IPS-18a (cell line): ENCODE measurements at regions not wholly inside any gene's neighbourhood (a gene's known extent, or its start where the extent isn't known, plus 50 kb on each side); places are given as distances from the start of the nearest gene placed in this dataset.

Experiments
- H3K27ac ChIP-seq: one replicate; pipeline ENCODE4 v1.5.1; 2013; ENCODE audit warnings: low read length
- H3K27me3 ChIP-seq: one replicate; pipeline ENCODE4 v1.6.1; 2013; ENCODE audit warnings: mild to moderate bottlenecking, low read length; ENCODE audit not compliant: control insufficient read depth, insufficient read depth
- H3K36me3 ChIP-seq: one replicate; pipeline ENCODE4 v1.6.1; 2013; ENCODE audit warnings: low read depth, low read length; ENCODE audit not compliant: control insufficient read depth
- H3K4me1 ChIP-seq: one replicate; pipeline ENCODE4 v1.6.1; 2013; ENCODE audit warnings: low read depth, low read length; ENCODE audit not compliant: control insufficient read depth
- H3K4me3 ChIP-seq: one replicate; pipeline ENCODE4 v1.5.1; 2013; ENCODE audit warnings: low read length
- H3K9ac ChIP-seq: one replicate; pipeline ENCODE4 v1.6.1; 2013; ENCODE audit warnings: mild to moderate bottlenecking, low read length, moderate library complexity
- H3K9me3 ChIP-seq: one replicate; pipeline ENCODE4 v1.6.1; 2013; ENCODE audit warnings: low read depth, low read length; ENCODE audit not compliant: control insufficient read depth

GRCh38 chr15:25059698-25060471 is 105.1 kb downstream of the SNRPN start:
- H3K27ac ChIP-seq: no peak overlapping the region
- peaks cover 78% of the 10 kb centered on the region for H3K9me3 ChIP-seq
- H3K27me3 ChIP-seq: no peaks in the 10 kb centered on the region
- H3K4me3 ChIP-seq: no peak overlapping the region
- peaks cover 100% of the 10 kb centered on the region for H3K36me3 ChIP-seq
- no peak overlapping the region for H3K9ac ChIP-seq
- H3K4me1 ChIP-seq: no peaks in the 10 kb centered on the region

GRCh38 chr15:25060472-25060803 is 105.7 kb downstream of the SNRPN start:
- no peak overlapping the region for H3K27ac ChIP-seq
- H3K9me3 ChIP-seq: peaks cover 73% of the 10 kb centered on the region
- no peak overlapping the region for H3K9ac ChIP-seq
- H3K4me1 ChIP-seq: no peaks in the 10 kb centered on the region
- H3K4me3 ChIP-seq: no peak overlapping the region
- H3K36me3 ChIP-seq: peaks cover 100% of the 10 kb centered on the region
- H3K27me3 ChIP-seq: no peaks in the 10 kb centered on the region

- no peak overlapping the region for H3K4me3 ChIP-seq
- H3K27me3 ChIP-seq: no peaks in the 10 kb centered on the region
- H3K9me3 ChIP-seq: peaks cover 67% of the 10 kb centered on the region
- no peak overlapping the region for H3K9ac ChIP-seq
- no peaks in the 10 kb centered on the region for H3K4me1 ChIP-seq
- H3K27ac ChIP-seq: no peak overlapping the region
- H3K36me3 ChIP-seq: peaks cover 100% of the 10 kb centered on the region
These were observed 106.3 kb downstream of the SNRPN start for GRCh38 chr15:25060996-25061620.

GRCh38 chr15:25061808-25062550 is 107.2 kb downstream of the SNRPN start:
- Histone ChIP-seq H3K9me3 (peaks cover 73% of the 10 kb centered on the region), H3K9ac (no peak overlapping the region), H3K27ac (no peak overlapping the region), H3K36me3 (peaks cover 100% of the 10 kb centered on the region), H3K4me3 (no peak overlapping the region), H3K4me1 (no peaks in the 10 kb centered on the region), H3K27me3 (no peaks in the 10 kb centered on the region)

- H3K36me3 ChIP-seq: peaks cover 100% of the 10 kb centered on the region
- no peaks in the 10 kb centered on the region for H3K27me3 ChIP-seq
- no peak overlapping the region for H3K9ac ChIP-seq
- no peak overlapping the region for H3K27ac ChIP-seq
- H3K4me1 ChIP-seq: no peaks in the 10 kb centered on the region
- H3K4me3 ChIP-seq: no peak overlapping the region
- peaks cover 81% of the 10 kb centered on the region for H3K9me3 ChIP-seq
These were observed 108.0 kb downstream of the SNRPN start for GRCh38 chr15:25062551-25063430.

GRCh38 chr15:25065286-25065685 is 110.5 kb downstream of the SNRPN start:
- no peak overlapping the region for H3K27ac ChIP-seq
- no peaks in the 10 kb centered on the region for H3K4me1 ChIP-seq
- no peak overlapping the region for H3K9ac ChIP-seq
- H3K36me3 ChIP-seq: peaks cover 100% of the 10 kb centered on the region
- H3K9me3 ChIP-seq: peaks cover 86% of the 10 kb centered on the region
- H3K27me3 ChIP-seq: no peaks in the 10 kb centered on the region
- H3K4me3 ChIP-seq: no peak overlapping the region

GRCh38 chr15:25065876-25066275 is 111.1 kb downstream of the SNRPN start:
- no peaks in the 10 kb centered on the region for H3K27me3 ChIP-seq
- no peaks in the 10 kb centered on the region for H3K4me1 ChIP-seq
- H3K9ac ChIP-seq: no peak overlapping the region
- H3K4me3 ChIP-seq: no peak overlapping the region
- no peak overlapping the region for H3K27ac ChIP-seq
- peaks cover 86% of the 10 kb centered on the region for H3K9me3 ChIP-seq
- peaks cover 100% of the 10 kb centered on the region for H3K36me3 ChIP-seq

GRCh38 chr15:25066708-25067107 is 111.9 kb downstream of the SNRPN start:
- H3K27me3 ChIP-seq: no peaks in the 10 kb centered on the region
- no peak overlapping the region for H3K4me3 ChIP-seq
- no peak overlapping the region for H3K9ac ChIP-seq
- H3K4me1 ChIP-seq: no peaks in the 10 kb centered on the region
- peaks cover 86% of the 10 kb centered on the region for H3K9me3 ChIP-seq
- H3K27ac ChIP-seq: no peak overlapping the region
- peaks cover 100% of the 10 kb centered on the region for H3K36me3 ChIP-seq

GRCh38 chr15:25067725-25068309 is 113.0 kb downstream of the SNRPN start:
- no peaks in the 10 kb centered on the region for H3K4me1 ChIP-seq
- no peak overlapping the region for H3K9ac ChIP-seq
- peaks cover 86% of the 10 kb centered on the region for H3K9me3 ChIP-seq
- H3K27ac ChIP-seq: no peak overlapping the region
- H3K27me3 ChIP-seq: no peaks in the 10 kb centered on the region
- H3K36me3 ChIP-seq: peaks cover 100% of the 10 kb centered on the region
- no peak overlapping the region for H3K4me3 ChIP-seq

GRCh38 chr15:25068696-25069095 is 113.9 kb downstream of the SNRPN start:
- H3K4me1 ChIP-seq: no peaks in the 10 kb centered on the region
- H3K9ac ChIP-seq: no peak overlapping the region
- peaks cover 100% of the 10 kb centered on the region for H3K36me3 ChIP-seq
- H3K4me3 ChIP-seq: no peak overlapping the region
- peaks cover 87% of the 10 kb centered on the region for H3K9me3 ChIP-seq
- no peaks in the 10 kb centered on the region for H3K27me3 ChIP-seq
- no peak overlapping the region for H3K27ac ChIP-seq
